Colonic mucosa (tissue), 4 donors: ENCODE measurements at regions not wholly inside any gene's neighbourhood (a gene's known extent, or its start where the extent isn't known, plus 50 kb on each side); places are given as distances from the start of the nearest gene placed in this dataset.

Experiments used
- DNase-seq: peaks from one replicate; pipeline ENCODE4 v3.0.0-alpha.2; 2020
- H3K27ac ChIP-seq: fragments of 200-600 bp; one replicate; pipeline ENCODE4 v1.8.0; 2021
- H3K27me3 ChIP-seq: fragments of 200-600 bp; one replicate; pipeline ENCODE4 v1.8.0; 2021
- H3K36me3 ChIP-seq: fragments of 200-600 bp; one replicate; pipeline ENCODE4 v1.8.0; 2021
- H3K4me1 ChIP-seq: fragments of 200-600 bp; one replicate; pipeline ENCODE4 v1.8.0; 2021; ENCODE audit warnings: mild to moderate bottlenecking
- H3K4me3 ChIP-seq: fragments of 200-600 bp; one replicate; pipeline ENCODE4 v1.8.0; 2021
- H3K9ac ChIP-seq, 2 donors: one replicate each; pipeline ENCODE4 v1.7.0; 2013; ENCODE audit warnings: control low read depth in 2 of 2, low read depth in 2 of 2, low read length in 2 of 2
- H3K9me3 ChIP-seq: fragments of 200-600 bp; one replicate; pipeline ENCODE4 v1.8.0; 2021
- CTCF ChIP-seq: fragments of 200-600 bp; IDR thresholded peaks from one replicate; pipeline ENCODE4 v1.8.0; 2022; ENCODE audit warnings: antibody characterized with exemption, mild to moderate bottlenecking
- intact Hi-C: fragments of 100-400 bp; cut with DNase I; formaldehyde crosslinking; loops from one replicate; pipeline ENCODE4 v1.14.1; 2022
- donor health status: healthy.
- donor health status: DM: no; HTN: no; CAD: no.
- donor health status: DM: no; HTN: no; CAD: no.

GRCh38 chr21:35921471-35921870 lies 138.9 kb downstream of the SETD4 start:
- H3K9me3 ChIP-seq, result no peaks in the 10 kb centered on the region
- intact Hi-C loops, result no loop called here
- no peaks in the 10 kb centered on the region for H3K27me3 ChIP-seq
- no peak for TF ChIP-seq CTCF
- H3K27ac ChIP-seq, result no peak overlapping the region
- no peaks in the 10 kb centered on the region for H3K4me1 ChIP-seq
- H3K4me3 ChIP-seq, result no peak overlapping the region
- H3K36me3 ChIP-seq, result no peaks in the 10 kb centered on the region
- H3K9ac ChIP-seq, result no peak overlapping the region
- DNase-seq, result no peak

- no peaks in the 10 kb centered on the region for H3K27me3 ChIP-seq
- H3K9ac ChIP-seq, result no peak overlapping the region
- H3K4me3 ChIP-seq, result no peak overlapping the region
- TF ChIP-seq CTCF, result no peak
- DNase-seq, result no peak
- no peaks in the 10 kb centered on the region for H3K36me3 ChIP-seq
- no peaks in the 10 kb centered on the region for H3K4me1 ChIP-seq
- H3K9me3 ChIP-seq, result no peaks in the 10 kb centered on the region
- intact Hi-C loops, result no loop called here
- H3K27ac ChIP-seq, result no peak overlapping the region
These were observed 139.9 kb downstream of the SETD4 start for GRCh38 chr21:35920436-35920835.

GRCh38 chr21:35915030-35915429 lies 145.3 kb downstream of the SETD4 start:
- no peak for TF ChIP-seq CTCF
- no peak overlapping the region for H3K27ac ChIP-seq
- H3K9ac ChIP-seq, result no peak overlapping the region
- no peaks in the 10 kb centered on the region for H3K4me1 ChIP-seq
- H3K36me3 ChIP-seq, result no peaks in the 10 kb centered on the region
- H3K9me3 ChIP-seq, result no peaks in the 10 kb centered on the region
- no peak overlapping the region for H3K4me3 ChIP-seq
- no peak for DNase-seq
- H3K27me3 ChIP-seq, result no peaks in the 10 kb centered on the region
- intact Hi-C loops, result no loop called here

GRCh38 chr21:35911412-35912191 lies 148.7 kb downstream of the SETD4 start:
- Histone ChIP-seq H3K4me3 (no peak overlapping the region), H3K9me3 (no peaks in the 10 kb centered on the region), H3K4me1 (no peaks in the 10 kb centered on the region), H3K27ac (no peak overlapping the region), H3K9ac (no peak overlapping the region), H3K27me3 (no peaks in the 10 kb centered on the region), H3K36me3 (no peaks in the 10 kb centered on the region)
- no peak for TF ChIP-seq CTCF
- intact Hi-C loops, result no loop called here
- DNase-seq, result no peak

GRCh38 chr21:35909456-35910223 lies 150.7 kb downstream of the SETD4 start:
- H3K36me3 ChIP-seq, result no peaks in the 10 kb centered on the region
- H3K4me1 ChIP-seq, result no peaks in the 10 kb centered on the region
- intact Hi-C loops, result no loop called here
- TF ChIP-seq CTCF, result no peak
- no peak overlapping the region for H3K27ac ChIP-seq
- no peaks in the 10 kb centered on the region for H3K27me3 ChIP-seq
- H3K9me3 ChIP-seq, result no peaks in the 10 kb centered on the region
- no peak overlapping the region for H3K4me3 ChIP-seq
- H3K9ac ChIP-seq, result no peak overlapping the region
- DNase-seq, result no peak
